Endothelial cell of umbilical vein (primary cell): ENCODE measurements at regions not wholly inside any gene's neighbourhood (a gene's known extent, or its start where the extent isn't known, plus 50 kb on each side); places are given as distances from the start of the nearest gene placed in this dataset.

Experiments used
- BruUV-seq: library from RNA; stranded (reverse); fragments of 400-500 nt; replicated peaks from 2 replicates; lab custom pipeline; 2021; lab: Mats Ljungman, UMichigan
- CTCF ChIA-PET: fragments of 300-600, 350-600 bp; sonication (Branson Sonifier 250); formaldehyde crosslinking; loops from one replicate; lab custom pipeline; 2021; ENCODE audit warnings: antibody characterized with exemption, inconsistent platforms; lab: Charles Lee
- POLR2A ChIA-PET: fragments of 300-600, 350-600 bp; sonication (Branson Sonifier 250); formaldehyde crosslinking; loops from one replicate; lab custom pipeline; 2021; ENCODE audit warnings: antibody characterized with exemption, inconsistent platforms; lab: Charles Lee
- DNase-seq: peaks from one replicate; pipeline ENCODE4 v3.0.0-alpha.2; 2011; ENCODE audit warnings: low read depth, low spot score
- FAIRE-seq: peaks from 2 replicates; lab custom pipeline; 2011; peaks lifted over from hg19 to GRCh38; lab: Jason Lieb, UNC
- H2AFZ ChIP-seq: 2 replicates; pipeline ENCODE4 v1.6.0; 2012; ENCODE audit warnings: low read depth, low read length, control low read depth, inconsistent platforms
- H3K27ac ChIP-seq: 2 replicates; pipeline ENCODE4 v1.5.1; 2011; ENCODE audit warnings: low read depth, mild to moderate bottlenecking, control low read depth, low read length, moderate library complexity; ENCODE audit not compliant: insufficient read depth
- H3K27me3 ChIP-seq, 2 experiments: 2 replicates each; pipeline versions ENCODE4 v1.6.0 to v1.6.1; 2011; ENCODE audit warnings: low read length in 2 of 2, mixed read lengths in 1 of 2; ENCODE audit not compliant: control insufficient read depth in 2 of 2, insufficient read depth in 2 of 2
- H3K36me3 ChIP-seq, 2 experiments: 2 replicates in 1 of 2; 3 replicates in 1 of 2; pipeline ENCODE4 v1.5.1; 2011; ENCODE audit warnings: low read length in 2 of 2, mild to moderate bottlenecking in 1 of 2, moderate library complexity in 1 of 2; ENCODE audit not compliant: control insufficient read depth in 2 of 2, insufficient read depth in 2 of 2; ENCODE audit errors: extremely low read depth in 1 of 2
- H3K4me1 ChIP-seq: 3 replicates; pipeline ENCODE4 v1.5.1; 2011; ENCODE audit warnings: mild to moderate bottlenecking, low read length; ENCODE audit not compliant: control insufficient read depth, insufficient read depth; ENCODE audit errors: extremely low read depth
- H3K4me2 ChIP-seq: 2 replicates; pipeline ENCODE4 v1.6.1; 2011; ENCODE audit warnings: low read length, control low read depth, mixed read lengths; ENCODE audit not compliant: insufficient read depth
- H3K4me3 ChIP-seq, 3 experiments: fragments of 200-600 bp in 1 of 3; sonication (generic), shearing (Covaris generic) in 1 of 3; replicated peaks in 1 of 3; 2 replicates each; pipeline ENCODE4 v1.5.1; 2011 to 2016; ENCODE audit warnings: control low read depth in 3 of 3, low read length in 3 of 3, mild to moderate bottlenecking in 2 of 3, inconsistent platforms in 1 of 3, low read depth in 1 of 3, moderate library complexity in 1 of 3; ENCODE audit not compliant: insufficient read depth in 1 of 3
- H3K79me2 ChIP-seq: 2 replicates; pipeline ENCODE4 v1.6.0; 2012; ENCODE audit warnings: low read length, inconsistent platforms; ENCODE audit not compliant: control insufficient read depth, insufficient read depth
- H3K9ac ChIP-seq: replicated peaks from 2 replicates; pipeline ENCODE3; 2011; ENCODE audit warnings: low read length, control low read depth; ENCODE audit not compliant: insufficient read depth; ENCODE audit errors: extremely low read depth
- H3K9me1 ChIP-seq: replicated peaks from 3 replicates; pipeline ENCODE4 v1.6.0; 2011; ENCODE audit warnings: mild to moderate bottlenecking, low read length; ENCODE audit not compliant: control insufficient read depth, insufficient read depth; ENCODE audit errors: extremely low read depth
- H3K9me3 ChIP-seq: replicated peaks from 2 replicates; pipeline ENCODE4 v1.5.1; 2012; ENCODE audit warnings: low read length, inconsistent platforms; ENCODE audit not compliant: control insufficient read depth, insufficient read depth
- H4K20me1 ChIP-seq: replicated peaks from 2 replicates; pipeline ENCODE3; 2011; ENCODE audit warnings: mild to moderate bottlenecking, low read length; ENCODE audit not compliant: control insufficient read depth, insufficient read depth; ENCODE audit errors: extremely low read depth
- CTCF ChIP-seq, 2 donors: IDR thresholded peaks; 1 replicate in 1 of 2; 2 replicates in 1 of 2; pipeline ENCODE4 v1.5.1; 2011; ENCODE audit warnings: low read length in 2 of 2, mild to moderate bottlenecking in 2 of 2, moderate library complexity in 2 of 2, control low read depth in 1 of 2, inconsistent platforms in 1 of 2, low read depth in 1 of 2; ENCODE audit not compliant: insufficient read depth in 1 of 2; ENCODE audit errors: extremely low read depth in 1 of 2
- EZH2 ChIP-seq: IDR thresholded peaks from 2 replicates; pipeline ENCODE4 v1.6.1; 2012; ENCODE audit warnings: borderline replicate concordance, low read depth, mild to moderate bottlenecking, moderate library complexity, low read length, inconsistent platforms; ENCODE audit not compliant: severe bottlenecking
- FOS ChIP-seq: IDR thresholded peaks from 2 replicates; pipeline ENCODE4 v1.6.1; 2011; ENCODE audit warnings: mild to moderate bottlenecking, low read length, moderate library complexity, borderline replicate concordance; ENCODE audit not compliant: insufficient read depth
- GATA2 ChIP-seq: IDR thresholded peaks from 2 replicates; pipeline ENCODE4 v1.7.0; 2011; ENCODE audit warnings: low read depth, mild to moderate bottlenecking, moderate library complexity, mixed read lengths, low read length; ENCODE audit not compliant: insufficient read length, insufficient read depth
- JUN ChIP-seq: IDR thresholded peaks from 2 replicates; pipeline ENCODE4 v1.6.1; 2011; ENCODE audit warnings: borderline replicate concordance, low read depth; ENCODE audit not compliant: insufficient read length, insufficient read depth
- MAX ChIP-seq: IDR thresholded peaks from 2 replicates; pipeline ENCODE4 v1.6.1; 2011; ENCODE audit not compliant: insufficient read depth, insufficient read length
- MYC ChIP-seq: IDR thresholded peaks from one replicate; pipeline ENCODE4 v1.6.1; 2011; ENCODE audit warnings: mild to moderate bottlenecking, low read depth, low read length
- POLR2AphosphoS5 ChIP-seq: IDR thresholded peaks from 2 replicates; pipeline ENCODE4 v1.6.1; 2012; ENCODE audit warnings: low read depth, mild to moderate bottlenecking, control low read depth, low read length, moderate library complexity; ENCODE audit not compliant: insufficient read depth
- dilution Hi-C: fragments of 300-500 bp; cut with MboI; formaldehyde crosslinking; loops from one replicate; pipeline ENCODE4 v1.15.0; 2019; ENCODE audit warnings: low sequenced_read_pairs; ENCODE audit not compliant: extremely low pct_ligation_motif_present
- intact Hi-C: fragments of 100-400 bp; cut with micrococcal nuclease; formaldehyde crosslinking; loops from one replicate; pipeline ENCODE4 v1.10.0; 2022

- Histone ChIP-seq H3K79me2 (no peaks in the 10 kb centered on the region), H3K27ac (no peak overlapping the region), H3K27me3 (peaks cover 0 to 2% of the 10 kb centered on the region in 2 experiments), H3K9ac (no peak overlapping the region), H4K20me1 (no peaks in the 10 kb centered on the region), H3K4me2 (no peak overlapping the region), H3K36me3 (no peaks in the 10 kb centered on the region), H3K4me1 (no peaks in the 10 kb centered on the region), H3K9me3 (no peaks in the 10 kb centered on the region), H3K4me3 (no peak overlapping the region), H2AFZ (no peak overlapping the region), H3K9me1 (no peaks in the 10 kb centered on the region)
- intact Hi-C loops, result loop anchor here (2.0 to 10.0 kb wide), 3 partner anchors 47 to 393 kb away; no protein-coding TSS in a partner anchor
- CTCF ChIA-PET, result interaction anchor here (1.7 to 3.7 kb wide), 2 partner anchors 160 to 624 kb away, joined by 9 to 26 read pairs; no protein-coding TSS in a partner anchor
- TF ChIP-seq POLR2AphosphoS5 (no peak), FOS (no peak), MAX (no peak), JUN (no peak), CTCF (IDR thresholded peaks at IDR 0.05; ENCODE audit: extremely low read depth in 1 of 2, insufficient read depth in 1 of 2, low read depth in 1 of 2, low read length in 2 of 2) (peak in 1 of 2 donors; percentile 8), EZH2 (no peak), MYC (no peak), GATA2 (no peak)
- DNase-seq, result peak; percentile 31
- FAIRE-seq, result no peak
- POLR2A ChIA-PET, result no interaction called here
- no TSS peak for BruUV-seq
- dilution Hi-C loops, result no loop called here
These were observed 366.2 kb upstream of the DPH6 start for GRCh38 chr15:35912196-35912595.
